HG03108 (cell line): ENCODE measurements at regions not wholly inside any gene's neighbourhood (a gene's known extent, or its start where the extent isn't known, plus 50 kb on each side); places are given as distances from the start of the nearest gene placed in this dataset.
"Not testable (repeated sequence)": the region's sequence is repeated elsewhere in the genome, so short reads cannot be mapped to it uniquely, and the experiment has no call there.

ENCODE experiments used
- ATAC-seq: cut with Tn5 transposase; IDR thresholded peaks from one replicate; pipeline ENCODE4 v1.9.1; 2021; ENCODE audit warnings: moderate library complexity; ENCODE audit not compliant: unreplicated experiment

- ATAC-seq = not testable (repeated sequence)
Measured at GRCh38 chr4:3623809-3624329, 91.6 kb upstream of the LRPAP1 start.

GRCh38 chr4:3623106-3623505 is 90.9 kb upstream of the LRPAP1 start:
- ATAC-seq = no peak

GRCh38 chr4:3620365-3620764 is 88.1 kb upstream of the LRPAP1 start:
- ATAC-seq = not testable (repeated sequence)

- not testable (repeated sequence) for ATAC-seq
Measured at GRCh38 chr4:3619698-3620097, 87.5 kb upstream of the LRPAP1 start.

GRCh38 chr4:3618341-3618740 is 86.1 kb upstream of the LRPAP1 start:
- ATAC-seq = not testable (repeated sequence)

- ATAC-seq = no peak
Measured at GRCh38 chr4:3615386-3616286, 83.4 kb upstream of the LRPAP1 start.

- ATAC-seq = no peak
Measured at GRCh38 chr4:3614731-3614980, 82.4 kb upstream of the LRPAP1 start.

- ATAC-seq = no peak
Measured at GRCh38 chr4:3613967-3614730, 81.9 kb upstream of the LRPAP1 start.

- no peak for ATAC-seq
Measured at GRCh38 chr4:3612934-3613333, 80.7 kb upstream of the LRPAP1 start.

- no peak for ATAC-seq
Measured at GRCh38 chr4:3612281-3612680, 80.1 kb upstream of the LRPAP1 start.

GRCh38 chr4:3611778-3612177 is 79.6 kb upstream of the LRPAP1 start:
- no peak for ATAC-seq

GRCh38 chr4:3610851-3611250 is 78.6 kb upstream of the LRPAP1 start:
- not testable (repeated sequence) for ATAC-seq

- ATAC-seq = not testable (repeated sequence)
Measured at GRCh38 chr4:3609905-3610304, 77.7 kb upstream of the LRPAP1 start.

GRCh38 chr4:3607690-3608552 is 75.7 kb upstream of the LRPAP1 start:
- no peak for ATAC-seq

- ATAC-seq = not testable (repeated sequence)
Measured at GRCh38 chr4:3606850-3607249, 74.6 kb upstream of the LRPAP1 start.

GRCh38 chr4:3606271-3606670 is 74.0 kb upstream of the LRPAP1 start:
- ATAC-seq = not testable (repeated sequence)

GRCh38 chr4:3605491-3605890 is 73.3 kb upstream of the LRPAP1 start:
- no peak for ATAC-seq

GRCh38 chr4:3602886-3603645 is 70.8 kb upstream of the LRPAP1 start:
- not testable (repeated sequence) for ATAC-seq

GRCh38 chr4:3601992-3602391 is 69.8 kb upstream of the LRPAP1 start:
- no peak for ATAC-seq

GRCh38 chr4:3601108-3601690 is 69.0 kb upstream of the LRPAP1 start:
- not testable (repeated sequence) for ATAC-seq
